Endothelial cell (in vitro differentiated cells): ENCODE measurements at regions not wholly inside any gene's neighbourhood (a gene's known extent, or its start where the extent isn't known, plus 50 kb on each side); places are given as distances from the start of the nearest gene placed in this dataset.

ENCODE experiments used
- DNase-seq: peaks from one replicate; pipeline ENCODE4 v3.0.0; 2021; ENCODE audit warnings: low spot score
- H3K27ac Mint-ChIP-seq: one replicate; pipeline ENCODE4 v1.8.0; 2021; ENCODE audit warnings: mixed read lengths, inconsistent platforms; ENCODE audit not compliant: unreplicated experiment
- H3K27me3 Mint-ChIP-seq: one replicate; pipeline ENCODE4 v1.8.0; 2021; ENCODE audit warnings: mild to moderate bottlenecking, moderate library complexity, mixed read lengths, inconsistent platforms; ENCODE audit not compliant: unreplicated experiment
- H3K36me3 Mint-ChIP-seq: one replicate; pipeline ENCODE4 v1.8.0; 2021; ENCODE audit warnings: mild to moderate bottlenecking, low read depth, mixed read lengths, inconsistent platforms; ENCODE audit not compliant: unreplicated experiment
- H3K4me1 Mint-ChIP-seq: one replicate; pipeline ENCODE4 v1.8.0; 2021; ENCODE audit warnings: mild to moderate bottlenecking, mixed read lengths, inconsistent platforms; ENCODE audit not compliant: unreplicated experiment
- H3K4me3 Mint-ChIP-seq: one replicate; pipeline ENCODE4 v1.8.0; 2021; ENCODE audit warnings: mild to moderate bottlenecking, mixed read lengths, inconsistent platforms; ENCODE audit not compliant: unreplicated experiment
- H3K9me3 Mint-ChIP-seq: one replicate; pipeline ENCODE4 v1.8.0; 2021; ENCODE audit warnings: mixed read lengths, inconsistent platforms; ENCODE audit not compliant: unreplicated experiment
- CTCF ChIP-seq: fragments of 200-600 bp; sonication (generic); IDR thresholded peaks from one replicate; pipeline ENCODE4 v1.5.0; 2021; ENCODE audit warnings: antibody characterized with exemption; ENCODE audit not compliant: unreplicated experiment

GRCh38 chr1:87170931-87171598 lies 157.6 kb upstream of the LMO4 start:
- TF ChIP-seq CTCF = no peak
- H3K4me3 Mint-ChIP-seq = no peak overlapping the region
- no peak for DNase-seq
- H3K27me3 Mint-ChIP-seq = no peaks in the 10 kb centered on the region
- H3K27ac Mint-ChIP-seq = no peak overlapping the region
- H3K9me3 Mint-ChIP-seq = no peaks in the 10 kb centered on the region
- H3K4me1 Mint-ChIP-seq = no peaks in the 10 kb centered on the region
- no peaks in the 10 kb centered on the region for H3K36me3 Mint-ChIP-seq

GRCh38 chr1:87173231-87173630 lies 155.4 kb upstream of the LMO4 start:
- Mint-ChIP-seq H3K9me3 (no peaks in the 10 kb centered on the region), H3K36me3 (no peaks in the 10 kb centered on the region), H3K27ac (no peak overlapping the region), H3K4me1 (no peaks in the 10 kb centered on the region), H3K27me3 (no peaks in the 10 kb centered on the region), H3K4me3 (no peak overlapping the region)
- no peak for TF ChIP-seq CTCF
- no peak for DNase-seq

- no peaks in the 10 kb centered on the region for H3K9me3 Mint-ChIP-seq
- TF ChIP-seq CTCF = no peak
- H3K27me3 Mint-ChIP-seq = no peaks in the 10 kb centered on the region
- no peak overlapping the region for H3K4me3 Mint-ChIP-seq
- H3K4me1 Mint-ChIP-seq = no peaks in the 10 kb centered on the region
- no peak overlapping the region for H3K27ac Mint-ChIP-seq
- no peaks in the 10 kb centered on the region for H3K36me3 Mint-ChIP-seq
- no peak for DNase-seq
These were observed 153.9 kb upstream of the LMO4 start for GRCh38 chr1:87174724-87175245.

GRCh38 chr1:87176087-87176486 lies 152.6 kb upstream of the LMO4 start:
- no peak for TF ChIP-seq CTCF
- no peaks in the 10 kb centered on the region for H3K36me3 Mint-ChIP-seq
- no peak overlapping the region for H3K27ac Mint-ChIP-seq
- no peaks in the 10 kb centered on the region for H3K27me3 Mint-ChIP-seq
- no peaks in the 10 kb centered on the region for H3K4me1 Mint-ChIP-seq
- no peak overlapping the region for H3K4me3 Mint-ChIP-seq
- no peak for DNase-seq
- no peaks in the 10 kb centered on the region for H3K9me3 Mint-ChIP-seq

GRCh38 chr1:87176514-87176913 lies 152.2 kb upstream of the LMO4 start:
- DNase-seq = no peak
- H3K27ac Mint-ChIP-seq = no peak overlapping the region
- no peaks in the 10 kb centered on the region for H3K4me1 Mint-ChIP-seq
- no peaks in the 10 kb centered on the region for H3K9me3 Mint-ChIP-seq
- no peaks in the 10 kb centered on the region for H3K36me3 Mint-ChIP-seq
- no peak overlapping the region for H3K4me3 Mint-ChIP-seq
- no peaks in the 10 kb centered on the region for H3K27me3 Mint-ChIP-seq
- no peak for TF ChIP-seq CTCF
